HG02759 (cell line): ENCODE measurements at regions not wholly inside any gene's neighbourhood (a gene's known extent, or its start where the extent isn't known, plus 50 kb on each side); places are given as distances from the start of the nearest gene placed in this dataset.

Source experiments
- ATAC-seq: cut with Tn5 transposase; IDR thresholded peaks from one replicate; pipeline ENCODE4 v1.9.1; 2021; ENCODE audit warnings: mild to moderate bottlenecking, moderate library complexity; ENCODE audit not compliant: unreplicated experiment

GRCh38 chr7:41383596-41383995, 319.3 kb downstream of the INHBA start:
- ATAC-seq, result no peak

GRCh38 chr7:41378156-41378555, 324.7 kb downstream of the INHBA start:
- ATAC-seq, result no peak

- no peak for ATAC-seq
Observed at GRCh38 chr7:41375582-41375981, 327.3 kb downstream of the INHBA start.

GRCh38 chr7:41374150-41374848, 328.6 kb downstream of the INHBA start:
- ATAC-seq, result no peak

- no peak for ATAC-seq
Observed at GRCh38 chr7:41367967-41368882, 334.7 kb downstream of the INHBA start.

GRCh38 chr7:41351091-41351490, 351.8 kb downstream of the INHBA start:
- ATAC-seq, result no peak

GRCh38 chr7:41346878-41347277, 356.0 kb downstream of the INHBA start:
- ATAC-seq, result no peak

- ATAC-seq, result no peak
Observed at GRCh38 chr7:41339913-41340676, 362.8 kb downstream of the INHBA start.

GRCh38 chr7:41336981-41337380, 365.9 kb downstream of the INHBA start:
- ATAC-seq, result no peak

GRCh38 chr7:41336455-41336952, 366.4 kb downstream of the INHBA start:
- no peak for ATAC-seq

- ATAC-seq, result no peak
Observed at GRCh38 chr7:41334071-41334862, 368.6 kb downstream of the INHBA start.

- ATAC-seq, result no peak
Observed at GRCh38 chr7:41333511-41333910, 369.4 kb downstream of the INHBA start.

GRCh38 chr7:41331194-41331593, 371.7 kb downstream of the INHBA start:
- ATAC-seq, result no peak

GRCh38 chr7:41328544-41328943, 374.3 kb downstream of the INHBA start:
- no peak for ATAC-seq

- ATAC-seq, result no peak
Observed at GRCh38 chr7:41328131-41328530, 374.8 kb downstream of the INHBA start.

GRCh38 chr7:41326616-41327015, 376.3 kb downstream of the INHBA start:
- no peak for ATAC-seq

GRCh38 chr7:41323806-41324205, 379.1 kb downstream of the INHBA start:
- no peak for ATAC-seq

- no peak for ATAC-seq
Observed at GRCh38 chr7:41319581-41319980, 383.3 kb downstream of the INHBA start.

GRCh38 chr7:41316410-41316809, 386.5 kb downstream of the INHBA start:
- ATAC-seq, result no peak

- no peak for ATAC-seq
Observed at GRCh38 chr7:41315764-41316163, 387.1 kb downstream of the INHBA start.
